HG02642 (cell line): ENCODE measurements at regions not wholly inside any gene's neighbourhood (a gene's known extent, or its start where the extent isn't known, plus 50 kb on each side); places are given as distances from the start of the nearest gene placed in this dataset.
"Not testable (repeated sequence)": the region's sequence is repeated elsewhere in the genome, so short reads cannot be mapped to it uniquely, and the experiment has no call there.

ENCODE experiments used
- ATAC-seq: cut with Tn5 transposase; IDR thresholded peaks from one replicate; pipeline ENCODE4 v1.9.1; 2021; ENCODE audit warnings: mild to moderate bottlenecking; ENCODE audit not compliant: unreplicated experiment, poor library complexity

- ATAC-seq = no peak
Measured at GRCh38 chr17:77332034-77332971, 191.5 kb downstream of the SEC14L1 start.

GRCh38 chr17:77332981-77333685 is 192.4 kb downstream of the SEC14L1 start:
- ATAC-seq = no peak

GRCh38 chr17:77337150-77337549 is 196.4 kb downstream of the SEC14L1 start:
- no peak for ATAC-seq

GRCh38 chr17:77341069-77341541 is 200.3 kb downstream of the SEC14L1 start:
- ATAC-seq = no peak

- not testable (repeated sequence) for ATAC-seq
Measured at GRCh38 chr17:77342656-77342990, 201.9 kb downstream of the SEC14L1 start.

- no peak for ATAC-seq
Measured at GRCh38 chr17:77343031-77343800, 202.4 kb downstream of the SEC14L1 start.

- no peak for ATAC-seq
Measured at GRCh38 chr17:77344038-77344437, 203.3 kb downstream of the SEC14L1 start.

- ATAC-seq = no peak
Measured at GRCh38 chr17:77345260-77345910, 204.6 kb downstream of the SEC14L1 start.

- ATAC-seq = no peak
Measured at GRCh38 chr17:77346765-77347164, 206.0 kb downstream of the SEC14L1 start.

GRCh38 chr17:77347544-77347943 is 206.8 kb downstream of the SEC14L1 start:
- ATAC-seq = no peak

- ATAC-seq = no peak
Measured at GRCh38 chr17:77349976-77350830, 209.4 kb downstream of the SEC14L1 start.

- no peak for ATAC-seq
Measured at GRCh38 chr17:77352441-77352840, 211.7 kb downstream of the SEC14L1 start.

- ATAC-seq = no peak
Measured at GRCh38 chr17:77352996-77353395, 212.2 kb downstream of the SEC14L1 start.

GRCh38 chr17:77353684-77354419 is 213.1 kb downstream of the SEC14L1 start:
- no peak for ATAC-seq

GRCh38 chr17:77354420-77354669 is 213.6 kb downstream of the SEC14L1 start:
- no peak for ATAC-seq

GRCh38 chr17:77354670-77355455 is 214.1 kb downstream of the SEC14L1 start:
- no peak for ATAC-seq

GRCh38 chr17:77356109-77356689 is 215.4 kb downstream of the SEC14L1 start:
- ATAC-seq = no peak

GRCh38 chr17:77356690-77357201 is 216.0 kb downstream of the SEC14L1 start:
- no peak for ATAC-seq
